SU-DHL-6 (cell line): ENCODE measurements at regions not wholly inside any gene's neighbourhood (a gene's known extent, or its start where the extent isn't known, plus 50 kb on each side); places are given as distances from the start of the nearest gene placed in this dataset.
A peak's percentile ranks its signal among the peaks of the same experiment; 100 is the strongest.

ENCODE experiments used
- H2AFZ ChIP-seq: fragments of 200-600 bp; sonication (generic); 2 replicates; pipeline ENCODE4 v1.6.1; 2014; ENCODE audit warnings: low read depth, mild to moderate bottlenecking, moderate library complexity, mixed read lengths, antibody characterized with exemption, low read length; ENCODE audit not compliant: severe bottlenecking
- H3F3A ChIP-seq: fragments of 200-600 bp; shearing (Covaris generic); 2 replicates; pipeline ENCODE4 v1.6.0; 2016; ENCODE audit warnings: antibody characterized with exemption, mild to moderate bottlenecking; ENCODE audit not compliant: insufficient read depth
- H3K27ac ChIP-seq: fragments of 200-600 bp; sonication (generic); 2 replicates; pipeline ENCODE4 v1.5.1; 2016; ENCODE audit warnings: low read depth, mild to moderate bottlenecking, low read length, moderate library complexity, mixed read lengths
- H3K27me3 ChIP-seq: fragments of 200-600 bp; sonication (generic), shearing (Covaris generic); 2 replicates; pipeline ENCODE4 v1.6.0; 2014; ENCODE audit warnings: mild to moderate bottlenecking, low read length
- H3K36me3 ChIP-seq: fragments of 200-600 bp; sonication (generic); 2 replicates; pipeline ENCODE4 v1.6.1; 2014; ENCODE audit warnings: mild to moderate bottlenecking, low read length, mixed read lengths
- H3K4me2 ChIP-seq: fragments of 300-600, 200-600 bp; shearing (Covaris generic), sonication (generic); 2 replicates; pipeline ENCODE4 v1.6.0; 2014; ENCODE audit warnings: low read length, low read depth, mild to moderate bottlenecking; ENCODE audit not compliant: poor library complexity, severe bottlenecking
- H3K4me3 ChIP-seq: fragments of 200-600 bp; sonication (generic); 2 replicates; pipeline ENCODE4 v1.5.1; 2014; ENCODE audit warnings: antibody characterized with exemption, low read length, mild to moderate bottlenecking, mixed read lengths; ENCODE audit not compliant: insufficient read depth, poor library complexity, severe bottlenecking
- H3K79me2 ChIP-seq: fragments of 200-600 bp; sonication (generic); 2 replicates; pipeline ENCODE4 v1.6.1; 2014; ENCODE audit warnings: mild to moderate bottlenecking, low read length, moderate library complexity; ENCODE audit not compliant: insufficient read depth
- H3K9ac ChIP-seq: fragments of 200-600 bp; sonication (generic); 2 replicates; pipeline ENCODE4 v1.7.0; 2014; ENCODE audit warnings: mild to moderate bottlenecking, low read length
- H3K9me2 ChIP-seq: fragments of 200-600 bp; sonication (generic); replicated peaks from 2 replicates; pipeline ENCODE4 v1.6.1; 2014; ENCODE audit warnings: low read length; ENCODE audit not compliant: insufficient read depth
- H3K9me3 ChIP-seq: fragments of 200-600 bp; sonication (generic); 2 replicates; pipeline ENCODE4 v1.6.1; 2014; ENCODE audit warnings: low read length, mixed read lengths; ENCODE audit not compliant: insufficient read depth
- H4K20me1 ChIP-seq: fragments of 200-600 bp; sonication (generic); 2 replicates; pipeline ENCODE4 v1.6.1; 2014; ENCODE audit warnings: low read depth, mild to moderate bottlenecking, antibody characterized with exemption, low read length, moderate library complexity, mixed read lengths
- CTCF ChIP-seq: fragments of 200-600 bp; sonication (generic); IDR thresholded peaks from one replicate; pipeline ENCODE4 v1.5.1; 2017; ENCODE audit warnings: antibody characterized with exemption, mild to moderate bottlenecking, low read length, moderate library complexity; ENCODE audit not compliant: insufficient read depth, poor library complexity, severe bottlenecking
- EZH2phosphoT487 ChIP-seq: fragments of 200-600 bp; sonication (generic), shearing (Covaris generic); conservative IDR thresholded peaks from 2 replicates; pipeline ENCODE4 v1.6.1; 2018; ENCODE audit warnings: mild to moderate bottlenecking, antibody characterized with exemption, low read length, moderate library complexity, mixed read lengths

DNA sequence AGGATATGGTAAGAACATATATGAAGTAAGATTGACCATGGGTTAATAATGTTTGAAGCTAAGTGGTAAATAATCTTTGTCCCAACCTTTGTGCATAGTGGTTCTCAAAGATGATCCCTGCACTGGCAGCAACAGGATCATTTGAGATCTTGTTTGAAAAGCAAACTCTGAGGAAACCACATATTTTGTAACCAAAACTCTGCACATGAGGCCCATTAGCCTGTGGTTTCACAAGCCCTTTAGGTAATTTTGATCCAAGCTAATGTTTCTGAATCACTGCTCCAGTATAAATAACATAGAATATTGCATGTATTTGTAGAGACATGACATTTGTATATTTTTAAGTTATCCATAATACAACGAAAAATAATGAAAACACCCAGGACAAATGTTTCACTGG, 147.9 kb upstream of the RGS18 start:
- TF ChIP-seq CTCF (no peak), EZH2phosphoT487 (no peak)
- Histone ChIP-seq H3K4me3 (no peak overlapping the region), H3K27me3 (no peaks in the 10 kb centered on the region), H3K9ac (no peak overlapping the region), H3K27ac (no peak overlapping the region), H3K9me2 (no peaks in the 10 kb centered on the region), H2AFZ (peak overlapping the region; percentile 65), H3F3A (no peaks in the 10 kb centered on the region; the same call in 1 of the 2 replicates), H3K36me3 (no peaks in the 10 kb centered on the region; the same call in 1 of the 2 replicates), H4K20me1 (no peaks in the 10 kb centered on the region), H3K9me3 (no peaks in the 10 kb centered on the region), H3K79me2 (no peaks in the 10 kb centered on the region), H3K4me2 (no peak overlapping the region)

GRCh38 chr1:192011525-192011924, 146.7 kb upstream of the RGS18 start:
- Histone ChIP-seq H3K79me2 (no peaks in the 10 kb centered on the region), H3K27ac (no peak overlapping the region), H3K9ac (no peak overlapping the region), H3K9me3 (no peaks in the 10 kb centered on the region), H4K20me1 (no peaks in the 10 kb centered on the region), H3K36me3 (no peaks in the 10 kb centered on the region; the same call in 1 of the 2 replicates), H3K4me3 (no peak overlapping the region), H3K9me2 (no peaks in the 10 kb centered on the region), H2AFZ (no peak overlapping the region), H3K4me2 (no peak overlapping the region), H3K27me3 (no peaks in the 10 kb centered on the region), H3F3A (no peaks in the 10 kb centered on the region; the same call in 1 of the 2 replicates)
- no peak for TF ChIP-seq EZH2phosphoT487
- TF ChIP-seq CTCF = no peak

DNA sequence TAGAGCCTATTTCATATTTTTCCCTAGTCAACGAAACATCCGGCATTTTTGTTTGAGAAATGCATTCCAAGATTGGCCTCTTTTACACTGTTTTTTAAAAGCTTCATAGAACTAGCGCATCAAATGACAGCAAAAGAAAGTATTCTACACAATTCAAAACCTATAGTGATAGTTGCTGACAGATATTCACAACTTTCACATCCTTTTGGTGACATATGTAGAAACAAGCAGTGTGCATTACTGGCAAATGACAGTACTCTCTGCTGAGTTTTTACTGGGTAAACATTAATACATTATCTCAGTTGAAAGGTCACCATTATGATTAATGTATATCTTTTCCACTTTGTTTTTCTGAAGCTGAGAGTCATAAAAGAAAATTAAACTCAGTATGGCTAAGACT, 135.4 kb upstream of the RGS18 start:
- H3K79me2 ChIP-seq = no peaks in the 10 kb centered on the region
- H4K20me1 ChIP-seq = no peaks in the 10 kb centered on the region
- no peaks in the 10 kb centered on the region for H3F3A ChIP-seq
- H3K27ac ChIP-seq = no peak overlapping the region
- H3K4me2 ChIP-seq = no peak overlapping the region
- H3K9me3 ChIP-seq = no peaks in the 10 kb centered on the region
- H3K9ac ChIP-seq = no peak overlapping the region
- H2AFZ ChIP-seq = no peak overlapping the region
- no peaks in the 10 kb centered on the region for H3K36me3 ChIP-seq
- no peaks in the 10 kb centered on the region for H3K27me3 ChIP-seq
- TF ChIP-seq CTCF (no peak), EZH2phosphoT487 (no peak)
- H3K4me3 ChIP-seq = no peak overlapping the region
- H3K9me2 ChIP-seq = no peaks in the 10 kb centered on the region
